Transverse colon (tissue), 4 donors: ENCODE measurements at regions not wholly inside any gene's neighbourhood (a gene's known extent, or its start where the extent isn't known, plus 50 kb on each side); places are given as distances from the start of the nearest gene placed in this dataset.

Experiments used
- DNase-seq: peaks from one replicate; pipeline ENCODE4 v3.0.0-alpha.2; 2019
- H3K27ac ChIP-seq, 4 donors: fragments of 200-600 bp; sonication (generic); 2 replicates each; pipeline ENCODE4 v1.5.1; 2016 to 2018; ENCODE audit warnings: inconsistent platforms in 4 of 4
- H3K27me3 ChIP-seq: fragments of 200-600 bp; sonication (generic); 2 replicates; pipeline ENCODE4 v1.5.1; 2017; ENCODE audit warnings: inconsistent platforms
- H3K36me3 ChIP-seq, 4 donors: fragments of 200-600 bp; sonication (generic); 2 replicates each; pipeline ENCODE4 v1.5.1; 2017 to 2019; ENCODE audit warnings: inconsistent platforms in 4 of 4
- H3K4me1 ChIP-seq, 4 donors: fragments of 200-600 bp; sonication (generic); 2 replicates each; pipeline ENCODE4 v1.5.1; 2017 to 2020; ENCODE audit warnings: inconsistent platforms in 4 of 4
- H3K4me3 ChIP-seq, 4 donors: fragments of 200-600 bp; sonication (generic); 1 replicate in 1 of 4; 2 replicates in 3 of 4; pipeline versions ENCODE4 v1.5.1 to v1.6.1; 2017 to 2019; ENCODE audit warnings: inconsistent platforms in 4 of 4
- H3K9me3 ChIP-seq, 2 donors: fragments of 200-600 bp; sonication (generic); 2 replicates each; pipeline ENCODE4 v1.5.1; 2017 to 2019; ENCODE audit warnings: inconsistent platforms in 2 of 2
- EP300 ChIP-seq: sonication (generic); formaldehyde crosslinking; IDR thresholded peaks from one replicate; pipeline ENCODE4 v1.6.1; 2017; ENCODE audit warnings: antibody characterized with exemption, low read depth
- POLR2A ChIP-seq: fragments of 450-650 bp; IDR thresholded peaks from one replicate; pipeline ENCODE4 v1.6.1; 2016; ENCODE audit warnings: antibody characterized with exemption, mild to moderate bottlenecking, moderate library complexity
- POLR2AphosphoS5 ChIP-seq, 3 donors: sonication (generic); formaldehyde crosslinking; IDR thresholded peaks; one replicate each; pipeline ENCODE4 v1.6.1; 2016; ENCODE audit warnings: antibody characterized with exemption in 3 of 3
- WGBS, 2 donors: methylation state at CpG; one replicate each; pipeline ENCODE4 v1.1.5; 2018; ENCODE audit warnings: low coverage in 1 of 2; 5-methylcytosine and 5-hydroxymethylcytosine counted together
- in situ Hi-C, 4 donors: fragments of 200-750 bp; cut with MboI; loops; one replicate each; pipeline versions ENCODE4 v1.15.0 to v1.15.1; 2017; ENCODE audit warnings: low sequenced_read_pairs in 3 of 4, low pct_ligation_motif_present in 1 of 4, low pct_unique_long_range_greater_than_20kb in 1 of 4
- intact Hi-C: fragments of 100-400 bp; cut with DNase I; formaldehyde crosslinking; loops from one replicate; pipeline ENCODE4 v1.15.1; 2023; ENCODE audit warnings: low total_unique reads
- TF ChIP-seq, protein P1 (sequence below), 5 experiments: fragments of 200-600 bp in 3 of 5; fragments of 450-650 bp in 2 of 5; sonication (generic) in 3 of 5; IDR thresholded peaks; 1 replicate in 2 of 5; 2 replicates in 3 of 5; pipeline ENCODE4 v1.5.1; 2016 to 2017; ENCODE audit warnings: antibody characterized with exemption in 5 of 5, inconsistent platforms in 3 of 5, mild to moderate bottlenecking in 2 of 5, moderate library complexity in 1 of 5

DNA sequence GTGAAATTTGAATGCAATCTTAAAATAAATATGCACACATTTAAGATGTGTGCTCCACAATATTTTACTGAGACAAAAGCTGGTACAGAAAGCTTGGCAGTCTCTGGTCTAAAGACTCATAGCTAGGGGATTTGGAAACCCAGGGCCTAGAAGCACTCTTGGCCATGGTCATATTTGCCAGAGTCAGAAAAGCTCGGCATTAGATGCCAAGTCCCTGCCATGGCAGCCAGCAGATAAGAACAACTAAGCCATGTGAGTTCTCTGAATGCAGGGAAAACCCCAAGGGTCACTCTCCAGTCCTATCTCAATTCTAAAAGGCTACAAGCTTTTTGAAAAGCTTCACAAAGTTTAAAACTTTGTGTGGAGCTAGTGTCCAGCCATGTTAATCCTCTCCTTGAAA is 119.5 kb downstream of the FAM114A2 start:
- WGBS, 2 donors, result 29 to 50% methylated on average over 1 of the region's 1 CpG
- no peak for TF ChIP-seq POLR2AphosphoS5 (IDR thresholded peaks at IDR 0.05)
- TF ChIP-seq, protein P1, sequence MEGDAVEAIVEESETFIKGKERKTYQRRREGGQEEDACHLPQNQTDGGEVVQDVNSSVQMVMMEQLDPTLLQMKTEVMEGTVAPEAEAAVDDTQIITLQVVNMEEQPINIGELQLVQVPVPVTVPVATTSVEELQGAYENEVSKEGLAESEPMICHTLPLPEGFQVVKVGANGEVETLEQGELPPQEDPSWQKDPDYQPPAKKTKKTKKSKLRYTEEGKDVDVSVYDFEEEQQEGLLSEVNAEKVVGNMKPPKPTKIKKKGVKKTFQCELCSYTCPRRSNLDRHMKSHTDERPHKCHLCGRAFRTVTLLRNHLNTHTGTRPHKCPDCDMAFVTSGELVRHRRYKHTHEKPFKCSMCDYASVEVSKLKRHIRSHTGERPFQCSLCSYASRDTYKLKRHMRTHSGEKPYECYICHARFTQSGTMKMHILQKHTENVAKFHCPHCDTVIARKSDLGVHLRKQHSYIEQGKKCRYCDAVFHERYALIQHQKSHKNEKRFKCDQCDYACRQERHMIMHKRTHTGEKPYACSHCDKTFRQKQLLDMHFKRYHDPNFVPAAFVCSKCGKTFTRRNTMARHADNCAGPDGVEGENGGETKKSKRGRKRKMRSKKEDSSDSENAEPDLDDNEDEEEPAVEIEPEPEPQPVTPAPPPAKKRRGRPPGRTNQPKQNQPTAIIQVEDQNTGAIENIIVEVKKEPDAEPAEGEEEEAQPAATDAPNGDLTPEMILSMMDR (IDR thresholded peaks at IDR 0.05), result no peak
- TF ChIP-seq EP300, result no peak
- no peak for TF ChIP-seq POLR2A
- no peak overlapping the region for H3K4me3 ChIP-seq
- H3K9me3 ChIP-seq, result no peaks in the 10 kb centered on the region
- no peaks in the 10 kb centered on the region for H3K4me1 ChIP-seq
- DNase-seq, result no peak
- no peaks in the 10 kb centered on the region for H3K36me3 ChIP-seq
- no peak overlapping the region for H3K27ac ChIP-seq
- in situ Hi-C loops (no loop called here), intact Hi-C loops (no loop called here)
- no peaks in the 10 kb centered on the region for H3K27me3 ChIP-seq

DNA sequence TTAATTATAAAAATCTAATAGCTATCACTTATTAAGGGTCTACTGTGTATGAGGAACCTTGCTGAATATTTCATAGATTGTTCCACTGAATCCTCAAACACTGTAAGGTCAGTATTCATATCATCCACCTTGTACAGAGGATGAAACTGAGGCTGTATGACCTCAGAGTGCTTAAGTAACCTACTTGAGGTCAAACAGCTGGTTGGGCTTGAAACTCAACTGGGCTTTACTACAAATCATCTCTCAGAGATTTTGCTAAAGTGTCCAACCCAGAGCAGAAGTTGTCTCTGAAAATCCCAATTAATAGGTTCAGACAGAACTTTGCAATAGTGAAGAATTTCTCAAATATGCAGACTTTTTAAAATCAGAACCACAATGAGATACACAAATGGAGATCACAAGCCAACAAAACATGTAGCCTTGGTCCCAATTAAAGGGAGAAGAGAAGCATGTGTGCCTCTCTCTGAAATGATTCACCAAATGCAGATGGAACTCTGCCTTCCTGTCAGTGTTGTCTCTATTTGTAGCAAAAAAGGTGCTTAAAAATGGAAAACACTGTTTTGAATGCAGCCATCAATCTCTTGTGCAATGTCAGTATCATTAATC is 131.4 kb downstream of the FAM114A2 start:
- intact Hi-C loops (no loop called here), in situ Hi-C loops (no loop called here)
- Histone ChIP-seq H3K9me3 (no peaks in the 10 kb centered on the region), H3K4me3 (no peak overlapping the region), H3K36me3 (no peaks in the 10 kb centered on the region), H3K27me3 (no peaks in the 10 kb centered on the region), H3K27ac (no peak overlapping the region), H3K4me1 (no peaks in the 10 kb centered on the region)
- TF ChIP-seq POLR2A (no peak), POLR2AphosphoS5 (IDR thresholded peaks at IDR 0.05) (no peak), EP300 (no peak)
- TF ChIP-seq, protein P1 (IDR thresholded peaks at IDR 0.05), result no peak
- no peak for DNase-seq

DNA sequence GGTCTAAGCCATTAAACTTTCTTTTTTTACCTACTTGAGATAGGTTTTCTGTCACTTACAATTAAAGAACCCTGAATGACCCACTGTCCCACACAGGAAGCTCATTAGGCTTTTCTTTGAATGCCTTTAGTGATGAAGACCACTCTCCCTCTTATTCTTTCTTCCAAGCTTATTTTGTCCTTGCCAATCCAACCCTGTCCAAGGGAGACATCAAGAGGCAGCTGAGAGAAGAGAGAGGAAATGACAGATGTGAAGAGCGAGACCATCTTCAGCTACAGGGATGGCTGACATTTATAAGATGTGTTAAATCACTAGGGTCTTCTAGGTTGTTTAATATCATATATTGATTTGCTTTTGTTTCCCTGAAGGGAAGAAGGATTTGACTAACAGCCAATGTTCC is 133.5 kb downstream of the FAM114A2 start:
- Histone ChIP-seq H3K4me3 (no peak overlapping the region), H3K9me3 (no peaks in the 10 kb centered on the region), H3K27ac (no peak overlapping the region), H3K27me3 (no peaks in the 10 kb centered on the region), H3K4me1 (no peaks in the 10 kb centered on the region), H3K36me3 (no peaks in the 10 kb centered on the region)
- no peak for DNase-seq
- in situ Hi-C loops, result no loop called here
- 64 to 93% methylated on average over 1 of the region's 1 CpG for WGBS, 2 donors
- TF ChIP-seq POLR2AphosphoS5 (IDR thresholded peaks at IDR 0.05), result no peak
- no peak for TF ChIP-seq POLR2A
- TF ChIP-seq, protein P1 (IDR thresholded peaks at IDR 0.05), result no peak
- TF ChIP-seq EP300, result no peak
- intact Hi-C loops, result no loop called here

DNA sequence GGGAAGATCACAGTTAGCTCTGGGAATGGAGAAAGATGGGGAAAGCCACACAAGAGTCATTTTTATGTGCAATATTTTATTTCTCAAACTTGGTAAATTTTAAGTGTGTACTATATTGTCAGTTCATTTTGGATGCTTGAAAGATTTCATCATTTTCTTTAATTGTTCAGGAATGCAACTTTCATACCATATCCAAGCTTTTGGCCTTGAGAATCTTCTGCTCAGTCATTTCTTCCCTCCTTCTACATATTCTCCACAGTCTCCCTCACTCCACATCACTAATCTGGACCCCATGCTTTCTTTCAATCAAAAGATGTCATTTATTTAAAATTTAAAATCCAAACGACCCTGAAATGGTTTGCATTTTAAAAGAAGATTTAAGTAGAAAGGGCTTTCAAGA is 135.4 kb downstream of the FAM114A2 start:
- H3K27me3 ChIP-seq, result no peaks in the 10 kb centered on the region
- H3K36me3 ChIP-seq, result no peaks in the 10 kb centered on the region
- intact Hi-C loops (no loop called here), in situ Hi-C loops (no loop called here)
- H3K9me3 ChIP-seq, result no peaks in the 10 kb centered on the region
- no peak for DNase-seq
- TF ChIP-seq, protein P1 (IDR thresholded peaks at IDR 0.05), result no peak
- TF ChIP-seq POLR2AphosphoS5 (IDR thresholded peaks at IDR 0.05) (no peak), POLR2A (no peak), EP300 (no peak)
- 6 to 7% methylated on average over 1 of the region's 1 CpG for WGBS, 2 donors
- H3K4me1 ChIP-seq, result no peaks in the 10 kb centered on the region
- no peak overlapping the region for H3K4me3 ChIP-seq
- no peak overlapping the region for H3K27ac ChIP-seq
